Endothelial cell of umbilical vein (primary cell): ENCODE measurements at regions not wholly inside any gene's neighbourhood (a gene's known extent, or its start where the extent isn't known, plus 50 kb on each side); places are given as distances from the start of the nearest gene placed in this dataset.

Experiments used
- BruUV-seq: library from RNA; stranded (reverse); fragments of 400-500 nt; replicated peaks from 2 replicates; lab custom pipeline; 2021; lab: Mats Ljungman, UMichigan
- CTCF ChIA-PET: fragments of 300-600, 350-600 bp; sonication (Branson Sonifier 250); formaldehyde crosslinking; loops from one replicate; lab custom pipeline; 2021; ENCODE audit warnings: antibody characterized with exemption, inconsistent platforms; lab: Charles Lee
- POLR2A ChIA-PET: fragments of 300-600, 350-600 bp; sonication (Branson Sonifier 250); formaldehyde crosslinking; loops from one replicate; lab custom pipeline; 2021; ENCODE audit warnings: antibody characterized with exemption, inconsistent platforms; lab: Charles Lee
- DNase-seq: peaks from one replicate; pipeline ENCODE4 v3.0.0-alpha.2; 2011; ENCODE audit warnings: low read depth, low spot score
- FAIRE-seq: peaks from 2 replicates; lab custom pipeline; 2011; peaks lifted over from hg19 to GRCh38; lab: Jason Lieb, UNC
- H2AFZ ChIP-seq: 2 replicates; pipeline ENCODE4 v1.6.0; 2012; ENCODE audit warnings: low read depth, low read length, control low read depth, inconsistent platforms
- H3K27ac ChIP-seq: 2 replicates; pipeline ENCODE4 v1.5.1; 2011; ENCODE audit warnings: low read depth, mild to moderate bottlenecking, control low read depth, low read length, moderate library complexity; ENCODE audit not compliant: insufficient read depth
- H3K27me3 ChIP-seq, 2 experiments: 2 replicates each; pipeline versions ENCODE4 v1.6.0 to v1.6.1; 2011; ENCODE audit warnings: low read length in 2 of 2, mixed read lengths in 1 of 2; ENCODE audit not compliant: control insufficient read depth in 2 of 2, insufficient read depth in 2 of 2
- H3K36me3 ChIP-seq, 2 experiments: 2 replicates in 1 of 2; 3 replicates in 1 of 2; pipeline ENCODE4 v1.5.1; 2011; ENCODE audit warnings: low read length in 2 of 2, mild to moderate bottlenecking in 1 of 2, moderate library complexity in 1 of 2; ENCODE audit not compliant: control insufficient read depth in 2 of 2, insufficient read depth in 2 of 2; ENCODE audit errors: extremely low read depth in 1 of 2
- H3K4me1 ChIP-seq: 3 replicates; pipeline ENCODE4 v1.5.1; 2011; ENCODE audit warnings: mild to moderate bottlenecking, low read length; ENCODE audit not compliant: control insufficient read depth, insufficient read depth; ENCODE audit errors: extremely low read depth
- H3K4me2 ChIP-seq: 2 replicates; pipeline ENCODE4 v1.6.1; 2011; ENCODE audit warnings: low read length, control low read depth, mixed read lengths; ENCODE audit not compliant: insufficient read depth
- H3K4me3 ChIP-seq, 3 experiments: fragments of 200-600 bp in 1 of 3; sonication (generic), shearing (Covaris generic) in 1 of 3; replicated peaks in 1 of 3; 2 replicates each; pipeline ENCODE4 v1.5.1; 2011 to 2016; ENCODE audit warnings: control low read depth in 3 of 3, low read length in 3 of 3, mild to moderate bottlenecking in 2 of 3, inconsistent platforms in 1 of 3, low read depth in 1 of 3, moderate library complexity in 1 of 3; ENCODE audit not compliant: insufficient read depth in 1 of 3
- H3K79me2 ChIP-seq: 2 replicates; pipeline ENCODE4 v1.6.0; 2012; ENCODE audit warnings: low read length, inconsistent platforms; ENCODE audit not compliant: control insufficient read depth, insufficient read depth
- H3K9ac ChIP-seq: replicated peaks from 2 replicates; pipeline ENCODE3; 2011; ENCODE audit warnings: low read length, control low read depth; ENCODE audit not compliant: insufficient read depth; ENCODE audit errors: extremely low read depth
- H3K9me1 ChIP-seq: replicated peaks from 3 replicates; pipeline ENCODE4 v1.6.0; 2011; ENCODE audit warnings: mild to moderate bottlenecking, low read length; ENCODE audit not compliant: control insufficient read depth, insufficient read depth; ENCODE audit errors: extremely low read depth
- H3K9me3 ChIP-seq: replicated peaks from 2 replicates; pipeline ENCODE4 v1.5.1; 2012; ENCODE audit warnings: low read length, inconsistent platforms; ENCODE audit not compliant: control insufficient read depth, insufficient read depth
- H4K20me1 ChIP-seq: replicated peaks from 2 replicates; pipeline ENCODE3; 2011; ENCODE audit warnings: mild to moderate bottlenecking, low read length; ENCODE audit not compliant: control insufficient read depth, insufficient read depth; ENCODE audit errors: extremely low read depth
- CTCF ChIP-seq, 2 donors: IDR thresholded peaks; 1 replicate in 1 of 2; 2 replicates in 1 of 2; pipeline ENCODE4 v1.5.1; 2011; ENCODE audit warnings: low read length in 2 of 2, mild to moderate bottlenecking in 2 of 2, moderate library complexity in 2 of 2, control low read depth in 1 of 2, inconsistent platforms in 1 of 2, low read depth in 1 of 2; ENCODE audit not compliant: insufficient read depth in 1 of 2; ENCODE audit errors: extremely low read depth in 1 of 2
- EZH2 ChIP-seq: IDR thresholded peaks from 2 replicates; pipeline ENCODE4 v1.6.1; 2012; ENCODE audit warnings: borderline replicate concordance, low read depth, mild to moderate bottlenecking, moderate library complexity, low read length, inconsistent platforms; ENCODE audit not compliant: severe bottlenecking
- FOS ChIP-seq: IDR thresholded peaks from 2 replicates; pipeline ENCODE4 v1.6.1; 2011; ENCODE audit warnings: mild to moderate bottlenecking, low read length, moderate library complexity, borderline replicate concordance; ENCODE audit not compliant: insufficient read depth
- GATA2 ChIP-seq: IDR thresholded peaks from 2 replicates; pipeline ENCODE4 v1.7.0; 2011; ENCODE audit warnings: low read depth, mild to moderate bottlenecking, moderate library complexity, mixed read lengths, low read length; ENCODE audit not compliant: insufficient read length, insufficient read depth
- JUN ChIP-seq: IDR thresholded peaks from 2 replicates; pipeline ENCODE4 v1.6.1; 2011; ENCODE audit warnings: borderline replicate concordance, low read depth; ENCODE audit not compliant: insufficient read length, insufficient read depth
- MYC ChIP-seq: IDR thresholded peaks from one replicate; pipeline ENCODE4 v1.6.1; 2011; ENCODE audit warnings: mild to moderate bottlenecking, low read depth, low read length
- POLR2A ChIP-seq: IDR thresholded peaks from 2 replicates; pipeline ENCODE4 v1.6.1; 2012; ENCODE audit warnings: low read depth, mild to moderate bottlenecking, control low read depth, low read length
- POLR2AphosphoS5 ChIP-seq: IDR thresholded peaks from 2 replicates; pipeline ENCODE4 v1.6.1; 2012; ENCODE audit warnings: low read depth, mild to moderate bottlenecking, control low read depth, low read length, moderate library complexity; ENCODE audit not compliant: insufficient read depth
- dilution Hi-C: fragments of 300-500 bp; cut with MboI; formaldehyde crosslinking; loops from one replicate; pipeline ENCODE4 v1.15.0; 2019; ENCODE audit warnings: low sequenced_read_pairs; ENCODE audit not compliant: extremely low pct_ligation_motif_present
- intact Hi-C: fragments of 100-400 bp; cut with micrococcal nuclease; formaldehyde crosslinking; loops from one replicate; pipeline ENCODE4 v1.10.0; 2022
- TF ChIP-seq, protein P1 (sequence below): IDR thresholded peaks from 2 replicates; pipeline ENCODE4 v1.6.1; 2011; ENCODE audit not compliant: insufficient read depth, insufficient read length

DNA sequence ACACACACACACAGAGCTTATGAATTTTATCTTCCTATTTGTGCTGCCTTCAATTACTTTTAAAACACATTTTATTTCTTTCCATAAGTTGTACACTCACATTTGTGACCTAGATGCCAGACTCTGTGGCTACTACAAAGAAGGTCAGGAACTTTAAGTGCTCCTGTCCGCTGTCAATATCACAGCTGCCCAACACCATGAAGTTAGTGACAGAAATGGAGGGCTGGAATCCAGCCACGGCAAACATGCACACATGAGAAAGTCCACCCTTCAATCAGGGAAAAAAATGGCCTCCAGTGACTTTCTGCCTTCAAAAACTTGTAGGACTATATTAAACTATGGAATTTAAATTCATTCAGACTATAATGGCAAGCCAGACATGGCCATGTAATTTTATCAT lies 334.4 kb upstream of the FSTL5 start:
- H3K9ac ChIP-seq = no peak overlapping the region
- H3K36me3 ChIP-seq = no peaks in the 10 kb centered on the region
- POLR2A ChIA-PET = no interaction called here
- intact Hi-C loops (loop anchor here (10.0 kb wide), 2 partner anchors 987 to 1243 kb away; no protein-coding TSS in a partner anchor), dilution Hi-C loops (no loop called here)
- CTCF ChIA-PET = interaction anchor here (1.2 to 4.6 kb wide), 4 partner anchors 833 to 1052 kb away, joined by 3 to 69 read pairs (median 8); partner anchors contain the start of gene NPY1R
- no TSS peak for BruUV-seq
- no peak overlapping the region for H2AFZ ChIP-seq
- H4K20me1 ChIP-seq = no peaks in the 10 kb centered on the region
- no peaks in the 10 kb centered on the region for H3K27me3 ChIP-seq
- no peaks in the 10 kb centered on the region for H3K9me3 ChIP-seq
- H3K9me1 ChIP-seq = no peaks in the 10 kb centered on the region
- no peaks in the 10 kb centered on the region for H3K4me1 ChIP-seq
- no peak overlapping the region for H3K4me2 ChIP-seq
- no peak overlapping the region for H3K4me3 ChIP-seq
- no peak for TF ChIP-seq GATA2
- no peak for TF ChIP-seq JUN
- no peak for TF ChIP-seq POLR2A
- no peak for TF ChIP-seq POLR2AphosphoS5
- TF ChIP-seq, protein P1, sequence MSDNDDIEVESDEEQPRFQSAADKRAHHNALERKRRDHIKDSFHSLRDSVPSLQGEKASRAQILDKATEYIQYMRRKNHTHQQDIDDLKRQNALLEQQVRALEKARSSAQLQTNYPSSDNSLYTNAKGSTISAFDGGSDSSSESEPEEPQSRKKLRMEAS = no peak
- TF ChIP-seq EZH2 = no peak
- no peak for TF ChIP-seq MYC
- no peak for TF ChIP-seq FOS
- TF ChIP-seq CTCF (IDR thresholded peaks at IDR 0.05; ENCODE audit: extremely low read depth in 1 of 2, insufficient read depth in 1 of 2, low read depth in 1 of 2, low read length in 2 of 2) = no peak
- DNase-seq (no peak), FAIRE-seq (no peak)
- no peaks in the 10 kb centered on the region for H3K79me2 ChIP-seq
- no peak overlapping the region for H3K27ac ChIP-seq
